ENCODE measurements at regions not wholly inside any gene's neighbourhood (a gene's known extent, or its start where the extent isn't known, plus 50 kb on each side); places are given as distances from the start of the nearest gene placed in this dataset.
"Not testable (repeated sequence)": the region's sequence is repeated elsewhere in the genome, so short reads cannot be mapped to it uniquely, and the experiment has no call there.

DNA sequence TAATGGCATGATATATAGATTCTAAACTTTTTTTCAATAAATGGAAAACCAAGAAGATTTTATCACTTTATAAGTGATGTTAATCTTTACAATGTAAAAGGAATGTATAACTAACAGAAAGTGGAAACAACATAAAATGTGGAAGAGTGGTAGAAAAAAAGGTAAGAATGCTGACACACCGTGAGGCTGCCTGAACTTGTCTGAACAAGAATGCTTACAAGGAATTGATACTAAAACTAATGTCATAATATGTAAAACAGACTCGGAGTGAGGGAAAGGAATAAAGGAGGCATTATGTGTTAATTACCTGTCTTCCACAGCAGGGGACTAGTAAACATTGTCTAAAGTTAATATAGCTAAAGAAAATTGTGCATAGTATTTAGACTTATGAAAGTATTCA is 958.8 kb upstream of the TMEFF2 start:
- H3K27ac ChIP-seq = no peak overlapping the region
- TF ChIP-seq, protein P1, sequence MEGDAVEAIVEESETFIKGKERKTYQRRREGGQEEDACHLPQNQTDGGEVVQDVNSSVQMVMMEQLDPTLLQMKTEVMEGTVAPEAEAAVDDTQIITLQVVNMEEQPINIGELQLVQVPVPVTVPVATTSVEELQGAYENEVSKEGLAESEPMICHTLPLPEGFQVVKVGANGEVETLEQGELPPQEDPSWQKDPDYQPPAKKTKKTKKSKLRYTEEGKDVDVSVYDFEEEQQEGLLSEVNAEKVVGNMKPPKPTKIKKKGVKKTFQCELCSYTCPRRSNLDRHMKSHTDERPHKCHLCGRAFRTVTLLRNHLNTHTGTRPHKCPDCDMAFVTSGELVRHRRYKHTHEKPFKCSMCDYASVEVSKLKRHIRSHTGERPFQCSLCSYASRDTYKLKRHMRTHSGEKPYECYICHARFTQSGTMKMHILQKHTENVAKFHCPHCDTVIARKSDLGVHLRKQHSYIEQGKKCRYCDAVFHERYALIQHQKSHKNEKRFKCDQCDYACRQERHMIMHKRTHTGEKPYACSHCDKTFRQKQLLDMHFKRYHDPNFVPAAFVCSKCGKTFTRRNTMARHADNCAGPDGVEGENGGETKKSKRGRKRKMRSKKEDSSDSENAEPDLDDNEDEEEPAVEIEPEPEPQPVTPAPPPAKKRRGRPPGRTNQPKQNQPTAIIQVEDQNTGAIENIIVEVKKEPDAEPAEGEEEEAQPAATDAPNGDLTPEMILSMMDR (IDR thresholded peaks at IDR 0.05) = no peak
- no peak for TF ChIP-seq ZFX (IDR thresholded peaks at IDR 0.05; ENCODE audit: borderline replicate concordance)

DNA sequence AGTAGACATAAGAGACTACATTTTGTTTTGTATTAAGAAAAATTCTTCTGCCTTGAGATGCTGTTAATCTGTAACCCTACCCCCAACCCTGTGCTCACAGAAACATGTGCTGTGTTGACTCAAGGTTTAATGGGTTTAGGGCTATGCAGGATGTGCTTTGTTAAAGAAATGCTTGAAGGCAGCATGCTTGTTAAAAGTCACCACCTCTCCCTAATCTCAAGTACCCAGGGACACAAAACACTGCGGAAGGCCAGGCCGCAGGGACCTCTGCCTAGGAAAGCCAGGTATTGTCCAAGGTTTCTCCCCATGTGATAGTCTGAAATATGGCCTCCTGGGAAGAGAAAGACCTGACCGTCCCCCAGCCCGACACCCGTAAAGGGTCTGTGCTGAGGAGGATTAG is 947.7 kb upstream of the TMEFF2 start:
- not testable (repeated sequence) for H3K27ac ChIP-seq

DNA sequence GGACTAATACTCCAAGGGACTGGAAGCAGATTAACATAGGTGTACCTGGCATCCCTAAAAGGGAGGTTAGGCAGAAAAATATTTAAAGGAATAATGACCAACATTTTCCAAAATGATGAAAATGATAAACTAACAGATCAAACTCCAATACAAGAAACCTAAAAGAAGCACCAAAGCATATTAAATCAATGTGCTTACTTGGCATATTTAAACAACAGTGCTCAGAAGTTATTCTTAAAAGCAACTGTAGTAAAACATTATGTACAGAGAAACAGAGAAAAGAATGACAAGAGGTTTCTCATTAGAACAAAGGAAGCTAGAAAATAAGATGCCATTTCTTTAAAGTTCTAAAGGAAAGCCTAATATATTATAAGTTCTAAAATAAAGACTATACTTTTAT is 947.3 kb upstream of the TMEFF2 start:
- H3K27ac ChIP-seq = no peak overlapping the region
- no peak for TF ChIP-seq ZFX (IDR thresholded peaks at IDR 0.05; ENCODE audit: borderline replicate concordance)
- TF ChIP-seq, protein P1 (IDR thresholded peaks at IDR 0.05) = no peak

DNA sequence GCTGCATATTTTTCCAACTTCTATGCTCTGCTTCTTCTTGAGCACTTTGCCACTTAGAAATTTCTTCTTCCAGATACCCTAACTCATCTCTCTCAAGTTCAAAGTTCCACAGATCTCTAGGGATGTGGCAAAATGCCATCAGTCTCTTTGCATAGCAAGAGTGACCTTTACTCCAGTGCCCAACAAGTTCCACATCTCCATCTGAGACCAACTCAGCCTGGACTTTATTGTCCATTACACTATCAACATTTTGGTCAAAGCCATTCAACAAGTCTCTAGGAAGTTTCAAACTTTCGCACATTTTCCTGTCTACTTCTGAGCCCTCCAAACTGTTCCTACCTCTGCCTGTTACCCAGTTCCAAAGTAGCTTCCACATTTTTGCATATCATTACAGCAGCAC is 946.2 kb upstream of the TMEFF2 start:
- not testable (repeated sequence) for H3K27ac ChIP-seq

DNA sequence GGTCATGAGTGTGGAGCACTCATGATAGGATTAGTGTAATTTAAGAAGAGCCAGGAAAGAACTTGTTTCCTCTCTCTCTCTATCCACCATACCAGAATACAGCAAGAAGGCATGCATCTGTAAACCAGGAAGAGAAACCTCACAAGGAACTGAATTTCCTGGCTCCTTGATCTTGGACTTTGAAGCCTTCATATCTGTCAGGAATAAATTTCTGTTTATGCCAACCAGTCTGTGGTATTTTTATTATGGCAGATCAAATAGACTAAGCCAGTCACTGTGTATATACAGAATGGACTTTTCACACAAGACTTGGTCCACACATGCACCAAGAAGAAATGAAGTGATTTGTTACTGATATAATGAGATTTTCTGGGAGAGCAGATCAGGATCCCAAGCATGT is 930.1 kb upstream of the TMEFF2 start:
- no peak overlapping the region for H3K27ac ChIP-seq
- TF ChIP-seq, protein P1 (IDR thresholded peaks at IDR 0.05) = no peak
- no peak for TF ChIP-seq ZFX (IDR thresholded peaks at IDR 0.05; ENCODE audit: borderline replicate concordance)

DNA sequence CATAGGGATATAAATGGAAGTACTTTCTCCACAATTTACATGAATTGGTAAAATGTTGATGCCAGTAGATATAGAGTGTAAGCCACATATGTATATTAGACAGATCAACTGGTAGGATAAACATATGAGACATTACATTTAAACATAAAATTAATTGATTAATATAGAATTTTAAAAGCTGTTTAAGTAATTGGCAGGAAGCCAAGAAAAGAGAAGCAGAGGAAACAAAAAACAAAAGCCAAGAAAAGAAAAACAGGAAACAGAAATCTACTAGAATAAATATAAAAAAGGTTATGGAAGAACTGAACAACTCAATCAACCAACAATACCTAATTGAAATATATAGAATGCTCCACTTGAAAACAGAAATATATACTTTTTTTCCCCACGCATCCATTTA is 920.1 kb upstream of the TMEFF2 start:
- no peak overlapping the region for H3K27ac ChIP-seq
- no peak for TF ChIP-seq ZFX (IDR thresholded peaks at IDR 0.05; ENCODE audit: borderline replicate concordance)
- TF ChIP-seq, protein P1 (IDR thresholded peaks at IDR 0.05) = no peak

DNA sequence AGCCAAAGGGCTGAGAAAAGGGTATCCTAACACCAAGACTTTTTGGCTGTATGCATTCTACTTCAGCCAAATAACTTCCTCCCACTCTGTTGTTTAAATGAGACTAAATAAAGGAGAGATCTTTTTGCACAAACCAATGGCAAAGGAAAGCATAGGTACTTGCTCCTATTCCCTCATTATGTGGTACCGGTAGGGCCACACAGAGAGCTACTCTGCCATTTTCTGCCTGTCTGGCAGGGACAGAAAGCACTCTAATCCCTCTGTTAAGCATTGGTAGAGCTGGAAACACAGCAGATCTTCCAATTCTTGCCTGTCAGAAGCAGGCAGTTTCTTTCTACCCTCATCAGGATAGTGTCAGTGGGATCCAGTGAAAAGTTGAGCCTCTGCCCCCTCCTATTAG is 918.3 kb upstream of the TMEFF2 start:
- TF ChIP-seq, protein P1 (IDR thresholded peaks at IDR 0.05) = no peak
- TF ChIP-seq ZFX (IDR thresholded peaks at IDR 0.05; ENCODE audit: borderline replicate concordance) = no peak
- H3K27ac ChIP-seq = no peak overlapping the region

DNA sequence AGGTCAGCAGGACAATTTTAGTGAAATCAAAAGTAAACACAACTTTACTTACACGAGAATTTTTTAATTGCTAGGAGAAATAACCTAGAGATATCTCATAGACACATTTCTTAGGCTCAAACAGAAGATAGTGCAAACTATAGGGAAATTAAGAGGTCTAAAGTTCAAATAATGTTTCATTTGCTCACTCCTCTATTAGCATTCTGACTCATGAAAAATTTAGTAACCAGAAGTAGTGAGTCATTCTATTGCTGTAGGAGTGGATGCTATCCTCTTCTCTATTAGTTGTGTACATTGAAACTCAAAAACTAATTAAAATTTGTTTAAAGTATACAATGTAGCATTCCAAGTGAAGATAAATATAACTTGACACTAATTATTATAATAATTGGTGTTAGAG is 908.3 kb upstream of the TMEFF2 start:
- no peak overlapping the region for H3K27ac ChIP-seq
- no peak for TF ChIP-seq ZFX (IDR thresholded peaks at IDR 0.05; ENCODE audit: borderline replicate concordance)
- TF ChIP-seq, protein P1 (IDR thresholded peaks at IDR 0.05) = no peak

DNA sequence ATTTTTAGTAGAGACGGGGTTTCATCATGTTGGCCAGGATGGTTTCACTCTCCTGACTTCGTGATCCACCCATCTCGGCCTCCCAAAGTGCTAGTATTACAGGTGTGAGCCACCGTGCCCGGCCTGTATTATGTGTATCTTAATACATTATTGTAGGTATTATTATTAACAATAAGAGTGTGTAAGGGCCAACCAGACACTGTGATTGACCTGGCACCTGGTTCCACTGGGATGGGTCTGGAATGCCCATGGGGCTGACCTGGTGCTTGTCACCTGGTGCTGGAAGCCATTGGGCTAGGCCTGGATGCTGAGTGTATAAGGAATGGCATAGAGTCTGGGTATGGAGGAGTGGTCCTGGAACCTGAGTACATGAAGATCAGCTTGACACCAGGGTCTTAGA is 906.9 kb upstream of the TMEFF2 start:
- H3K27ac ChIP-seq = no peak overlapping the region
- TF ChIP-seq ZFX (IDR thresholded peaks at IDR 0.05; ENCODE audit: borderline replicate concordance) = no peak
- TF ChIP-seq, protein P1 (IDR thresholded peaks at IDR 0.05) = no peak

Data from 22Rv1 (cell line).